Tibial artery (tissue), 4 donors: ENCODE measurements at regions not wholly inside any gene's neighbourhood (a gene's known extent, or its start where the extent isn't known, plus 50 kb on each side); places are given as distances from the start of the nearest gene placed in this dataset.
"Not testable (repeated sequence)": the region's sequence is repeated elsewhere in the genome, so short reads cannot be mapped to it uniquely, and the experiment has no call there.

Experiments
- DNase-seq, 2 donors: peaks; one replicate each; pipeline ENCODE4 v3.0.0-alpha.2; 2019
- H3K27ac ChIP-seq, 2 donors: fragments of 200-600 bp; sonication (generic) in 1 of 2; 1 replicate in 1 of 2; 2 replicates in 1 of 2; pipeline ENCODE4 v1.5.1; 2018 to 2019; ENCODE audit warnings: mild to moderate bottlenecking in 1 of 2
- H3K27me3 ChIP-seq, 2 donors: fragments of 200-600 bp; sonication (generic) in 1 of 2; one replicate each; pipeline versions ENCODE4 v1.5.1 to v1.6.0; 2016 to 2019
- H3K36me3 ChIP-seq, 3 donors: fragments of 200-600 bp; sonication (generic) in 2 of 3; one replicate each; pipeline ENCODE4 v1.5.1; 2016 to 2019; ENCODE audit warnings: mild to moderate bottlenecking in 2 of 3
- H3K4me1 ChIP-seq, 4 donors: fragments of 200-600 bp; sonication (generic) in 2 of 4; 1 replicate in 3 of 4; 2 replicates in 1 of 4; pipeline ENCODE4 v1.5.1; 2016 to 2019
- H3K4me3 ChIP-seq, 2 donors: fragments of 200-600 bp; sonication (generic) in 1 of 2; 1 replicate in 1 of 2; 2 replicates in 1 of 2; pipeline ENCODE4 v1.5.1; 2018 to 2019; ENCODE audit warnings: mild to moderate bottlenecking in 2 of 2
- H3K9me3 ChIP-seq, 3 donors: fragments of 200-600 bp; sonication (generic) in 1 of 3; one replicate each; pipeline ENCODE4 v1.5.1; 2016 to 2019
- intact Hi-C: fragments of 100-400 bp; cut with DNase I; formaldehyde crosslinking; loops from one replicate; pipeline ENCODE4 v1.15.0; 2023; ENCODE audit warnings: low total_unique reads
- TF ChIP-seq, protein P1 (sequence below), 2 experiments: fragments of 200-600 bp in 1 of 2; fragments of 450-650 bp in 1 of 2; IDR thresholded peaks; one replicate each; pipeline ENCODE4 v1.5.1; 2017 to 2019; ENCODE audit warnings: antibody characterized with exemption in 2 of 2, mild to moderate bottlenecking in 1 of 2, moderate library complexity in 1 of 2

- H3K27me3 ChIP-seq = no peaks in the 10 kb centered on the region
- H3K4me3 ChIP-seq = no peak overlapping the region
- H3K27ac ChIP-seq = no peak overlapping the region
- TF ChIP-seq, protein P1, sequence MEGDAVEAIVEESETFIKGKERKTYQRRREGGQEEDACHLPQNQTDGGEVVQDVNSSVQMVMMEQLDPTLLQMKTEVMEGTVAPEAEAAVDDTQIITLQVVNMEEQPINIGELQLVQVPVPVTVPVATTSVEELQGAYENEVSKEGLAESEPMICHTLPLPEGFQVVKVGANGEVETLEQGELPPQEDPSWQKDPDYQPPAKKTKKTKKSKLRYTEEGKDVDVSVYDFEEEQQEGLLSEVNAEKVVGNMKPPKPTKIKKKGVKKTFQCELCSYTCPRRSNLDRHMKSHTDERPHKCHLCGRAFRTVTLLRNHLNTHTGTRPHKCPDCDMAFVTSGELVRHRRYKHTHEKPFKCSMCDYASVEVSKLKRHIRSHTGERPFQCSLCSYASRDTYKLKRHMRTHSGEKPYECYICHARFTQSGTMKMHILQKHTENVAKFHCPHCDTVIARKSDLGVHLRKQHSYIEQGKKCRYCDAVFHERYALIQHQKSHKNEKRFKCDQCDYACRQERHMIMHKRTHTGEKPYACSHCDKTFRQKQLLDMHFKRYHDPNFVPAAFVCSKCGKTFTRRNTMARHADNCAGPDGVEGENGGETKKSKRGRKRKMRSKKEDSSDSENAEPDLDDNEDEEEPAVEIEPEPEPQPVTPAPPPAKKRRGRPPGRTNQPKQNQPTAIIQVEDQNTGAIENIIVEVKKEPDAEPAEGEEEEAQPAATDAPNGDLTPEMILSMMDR (IDR thresholded peaks at IDR 0.05) = no peak
- intact Hi-C loops = no loop called here
- H3K36me3 ChIP-seq = no peaks in the 10 kb centered on the region
- DNase-seq = no peak
- H3K9me3 ChIP-seq = no peaks in the 10 kb centered on the region
- no peaks in the 10 kb centered on the region for H3K4me1 ChIP-seq
Measured at GRCh38 chr5:74521401-74521800, 119.1 kb downstream of the ENC1 start.

DNA sequence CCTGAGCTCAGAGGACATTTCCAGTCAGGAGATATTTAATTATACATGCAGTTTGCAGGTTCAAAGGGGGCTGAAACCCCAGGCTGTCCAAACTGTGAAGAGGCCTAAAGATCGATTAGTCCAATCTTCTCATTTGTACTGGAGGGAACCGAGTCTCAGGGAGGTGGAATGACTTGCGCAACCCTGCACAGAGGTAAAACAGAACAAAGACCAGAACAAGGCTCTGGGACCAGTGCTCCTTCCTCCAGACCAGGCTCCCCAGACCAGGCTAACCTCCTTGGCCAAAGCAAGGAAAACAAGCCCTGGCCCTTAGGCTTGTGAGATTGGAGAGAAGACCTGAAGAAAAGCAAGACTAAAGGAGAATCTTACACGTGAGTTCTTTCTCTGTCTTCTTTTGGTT is 120.8 kb downstream of the ENC1 start:
- H3K27ac ChIP-seq = no peak overlapping the region
- DNase-seq = no peak
- no peak overlapping the region for H3K4me3 ChIP-seq
- no peaks in the 10 kb centered on the region for H3K4me1 ChIP-seq
- H3K36me3 ChIP-seq = no peaks in the 10 kb centered on the region
- TF ChIP-seq, protein P1 (IDR thresholded peaks at IDR 0.05) = no peak
- intact Hi-C loops = no loop called here
- H3K9me3 ChIP-seq = no peaks in the 10 kb centered on the region
- H3K27me3 ChIP-seq = no peaks in the 10 kb centered on the region

DNA sequence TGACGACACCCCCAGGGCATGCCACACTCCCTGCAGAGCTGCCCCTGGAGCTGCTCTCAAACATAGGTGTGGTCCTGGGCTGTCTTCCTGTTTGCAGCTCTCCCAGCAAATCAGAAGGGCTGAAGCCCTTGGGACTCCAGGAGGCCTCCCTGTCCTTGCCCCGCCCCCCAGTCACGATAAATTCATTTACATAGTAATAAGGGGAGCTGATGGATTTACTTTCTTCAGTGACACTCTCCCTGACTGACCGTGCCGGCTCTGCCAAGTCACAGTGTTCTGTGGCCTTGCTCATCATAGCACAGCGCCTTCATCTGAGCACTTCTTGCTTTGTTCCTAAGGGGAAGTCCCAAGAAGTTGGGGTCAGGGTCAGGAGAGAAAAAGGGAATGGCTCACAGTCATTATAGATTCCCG is 121.4 kb downstream of the ENC1 start:
- no peak overlapping the region for H3K4me3 ChIP-seq
- no peaks in the 10 kb centered on the region for H3K36me3 ChIP-seq
- no peak for DNase-seq
- intact Hi-C loops = no loop called here
- H3K4me1 ChIP-seq = no peaks in the 10 kb centered on the region
- no peaks in the 10 kb centered on the region for H3K9me3 ChIP-seq
- TF ChIP-seq, protein P1 (IDR thresholded peaks at IDR 0.05) = no peak
- H3K27me3 ChIP-seq = no peaks in the 10 kb centered on the region
- no peak overlapping the region for H3K27ac ChIP-seq

DNA sequence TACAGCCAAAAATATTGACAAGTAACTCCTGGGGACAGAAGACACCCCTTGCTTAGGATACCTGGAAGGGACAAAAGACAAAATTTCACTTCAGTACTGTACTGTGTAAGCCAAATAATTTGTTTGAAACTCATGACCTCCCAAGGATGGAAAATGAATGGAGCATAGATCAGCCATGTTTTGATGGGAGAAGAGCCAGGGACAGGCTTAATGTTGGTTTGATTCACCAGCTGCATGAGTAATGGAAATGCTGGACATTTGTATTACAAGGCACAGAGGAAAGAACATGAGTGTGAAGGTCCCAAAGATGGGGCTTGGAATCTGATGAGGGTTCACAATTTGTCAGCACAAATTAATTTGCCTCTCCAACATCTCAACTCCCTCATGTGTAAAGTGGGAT is 122.8 kb downstream of the ENC1 start:
- TF ChIP-seq, protein P1 (IDR thresholded peaks at IDR 0.05) = no peak

GRCh38 chr5:74516211-74516636 is 124.3 kb downstream of the ENC1 start:
- Histone ChIP-seq H3K4me3 (no peak overlapping the region), H3K9me3 (no peaks in the 10 kb centered on the region), H3K4me1 (no peaks in the 10 kb centered on the region), H3K36me3 (no peaks in the 10 kb centered on the region), H3K27ac (no peak overlapping the region), H3K27me3 (no peaks in the 10 kb centered on the region)
- intact Hi-C loops = no loop called here
- no peak for DNase-seq
- TF ChIP-seq, protein P1 (IDR thresholded peaks at IDR 0.05) = no peak

More for the DNA sequence above, 122.8 kb downstream of the ENC1 start:
- H3K36me3 ChIP-seq = no peaks in the 10 kb centered on the region
- H3K27ac ChIP-seq = no peak overlapping the region
- H3K9me3 ChIP-seq = no peaks in the 10 kb centered on the region
- no peak for DNase-seq
- intact Hi-C loops = no loop called here
- H3K4me1 ChIP-seq = no peaks in the 10 kb centered on the region
- no peak overlapping the region for H3K4me3 ChIP-seq
- H3K27me3 ChIP-seq = no peaks in the 10 kb centered on the region

- Histone ChIP-seq H3K4me1 (no peaks in the 10 kb centered on the region), H3K4me3 (no peak overlapping the region), H3K27ac (no peak overlapping the region), H3K36me3 (no peaks in the 10 kb centered on the region), H3K27me3 (no peaks in the 10 kb centered on the region), H3K9me3 (no peaks in the 10 kb centered on the region)
- TF ChIP-seq, protein P1 (IDR thresholded peaks at IDR 0.05) = no peak
- intact Hi-C loops = no loop called here
- no peak for DNase-seq
Measured at GRCh38 chr5:74514888-74515551, 125.5 kb downstream of the ENC1 start.

GRCh38 chr5:74511770-74512169 is 128.8 kb downstream of the ENC1 start:
- H3K4me3 ChIP-seq, H3K36me3 ChIP-seq, H3K27me3 ChIP-seq, H3K9me3 ChIP-seq, H3K4me1 ChIP-seq, intact Hi-C loops, H3K27ac ChIP-seq, DNase-seq: not testable (repeated sequence)
